WI38 (cell line): ENCODE measurements at regions not wholly inside any gene's neighbourhood (a gene's known extent, or its start where the extent isn't known, plus 50 kb on each side); places are given as distances from the start of the nearest gene placed in this dataset.

ENCODE experiments used
- H3K4me3 ChIP-seq: 2 replicates; pipeline ENCODE4 v1.5.1; 2011; ENCODE audit warnings: low read depth, mild to moderate bottlenecking, control low read depth, low read length
- TF ChIP-seq, protein P1 (sequence below): IDR thresholded peaks from 2 replicates; pipeline ENCODE4 v1.5.1; 2012; ENCODE audit warnings: low read depth, mild to moderate bottlenecking, control low read depth, low read length

DNA sequence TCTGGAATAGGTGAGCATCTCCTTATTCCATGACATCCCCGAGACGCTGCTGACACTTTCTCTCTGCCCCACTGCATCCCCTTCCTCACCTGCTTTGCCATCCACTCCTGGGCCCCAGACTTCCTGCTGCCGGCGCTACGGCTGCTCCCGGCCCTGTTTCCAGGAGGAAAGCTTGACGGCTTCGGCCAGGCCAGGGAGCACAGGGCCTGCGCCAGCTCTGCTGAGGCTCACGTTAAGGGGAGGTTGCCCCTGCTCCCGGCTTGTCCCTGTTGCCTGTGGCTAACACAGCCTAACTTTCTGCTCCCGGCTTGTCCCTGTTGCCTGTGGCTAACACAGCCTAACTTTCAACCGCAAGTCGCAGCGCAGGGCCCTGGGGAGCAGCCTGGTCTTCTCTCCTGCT is 177.3 kb upstream of the RGMA start:
- no peak overlapping the region for H3K4me3 ChIP-seq
- TF ChIP-seq, protein P1, sequence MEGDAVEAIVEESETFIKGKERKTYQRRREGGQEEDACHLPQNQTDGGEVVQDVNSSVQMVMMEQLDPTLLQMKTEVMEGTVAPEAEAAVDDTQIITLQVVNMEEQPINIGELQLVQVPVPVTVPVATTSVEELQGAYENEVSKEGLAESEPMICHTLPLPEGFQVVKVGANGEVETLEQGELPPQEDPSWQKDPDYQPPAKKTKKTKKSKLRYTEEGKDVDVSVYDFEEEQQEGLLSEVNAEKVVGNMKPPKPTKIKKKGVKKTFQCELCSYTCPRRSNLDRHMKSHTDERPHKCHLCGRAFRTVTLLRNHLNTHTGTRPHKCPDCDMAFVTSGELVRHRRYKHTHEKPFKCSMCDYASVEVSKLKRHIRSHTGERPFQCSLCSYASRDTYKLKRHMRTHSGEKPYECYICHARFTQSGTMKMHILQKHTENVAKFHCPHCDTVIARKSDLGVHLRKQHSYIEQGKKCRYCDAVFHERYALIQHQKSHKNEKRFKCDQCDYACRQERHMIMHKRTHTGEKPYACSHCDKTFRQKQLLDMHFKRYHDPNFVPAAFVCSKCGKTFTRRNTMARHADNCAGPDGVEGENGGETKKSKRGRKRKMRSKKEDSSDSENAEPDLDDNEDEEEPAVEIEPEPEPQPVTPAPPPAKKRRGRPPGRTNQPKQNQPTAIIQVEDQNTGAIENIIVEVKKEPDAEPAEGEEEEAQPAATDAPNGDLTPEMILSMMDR, result no peak

DNA sequence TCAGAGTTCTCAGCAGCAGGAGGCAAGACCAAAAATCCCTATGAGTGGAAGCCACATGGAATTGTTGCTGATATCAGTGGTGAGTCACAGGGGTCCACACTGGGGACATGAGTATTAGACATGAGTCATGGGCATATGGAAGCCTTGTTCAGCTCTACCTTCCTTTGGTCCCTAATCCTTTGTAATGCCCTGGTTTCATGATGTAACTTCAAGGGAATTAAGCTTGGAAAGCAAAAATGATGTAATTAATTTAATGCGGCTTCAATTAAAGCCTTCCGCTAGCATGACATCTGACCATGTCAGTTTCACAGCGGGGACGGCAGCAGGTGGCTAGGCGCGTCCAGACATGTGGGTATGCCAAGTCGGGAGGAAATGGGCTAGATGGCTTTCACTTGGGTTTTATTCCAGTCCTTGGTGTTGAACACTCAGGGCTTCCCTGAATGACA is 176.1 kb upstream of the RGMA start:
- TF ChIP-seq, protein P1, result no peak
- H3K4me3 ChIP-seq, result no peak overlapping the region

DNA sequence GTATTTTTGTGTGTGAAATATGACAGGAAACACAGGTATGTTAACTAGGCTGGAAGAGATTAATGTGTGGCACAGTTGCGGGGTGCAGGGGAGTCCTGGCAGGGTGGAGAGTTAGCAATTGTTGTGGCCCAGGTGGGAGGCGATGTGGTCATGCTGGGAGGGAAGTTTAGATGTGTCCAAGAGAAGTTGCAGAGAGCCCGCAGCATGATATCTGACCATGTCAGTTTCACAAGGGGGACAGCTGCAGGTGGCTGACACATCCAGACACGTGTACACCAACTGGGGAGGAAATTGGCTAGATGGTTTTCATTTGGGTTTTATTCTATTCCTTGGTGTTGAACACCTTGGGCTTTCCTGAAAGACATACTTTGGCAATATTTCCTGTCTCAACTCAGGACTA is 172.8 kb upstream of the RGMA start:
- TF ChIP-seq, protein P1, result no peak
- no peak overlapping the region for H3K4me3 ChIP-seq

DNA sequence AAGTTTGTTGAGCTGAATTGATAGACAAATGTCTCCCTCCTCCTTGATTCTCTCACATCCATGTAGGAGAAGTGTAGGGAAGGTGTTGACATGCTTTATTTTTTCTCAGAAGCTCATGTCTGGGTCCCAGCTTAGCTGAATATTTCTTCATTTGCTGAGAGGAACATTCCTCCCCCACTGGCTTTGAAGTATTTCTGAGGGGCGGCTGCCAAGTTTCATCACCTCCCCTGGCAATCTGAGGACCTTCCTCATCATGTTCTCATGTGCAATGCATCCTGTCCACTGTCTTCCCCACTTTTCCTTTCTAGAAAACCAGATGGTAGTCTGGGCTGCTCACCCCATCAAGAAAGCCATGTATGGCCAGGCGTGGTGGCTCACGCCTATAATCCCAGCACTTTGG is 168.9 kb upstream of the RGMA start:
- TF ChIP-seq, protein P1, result no peak
- no peak overlapping the region for H3K4me3 ChIP-seq

DNA sequence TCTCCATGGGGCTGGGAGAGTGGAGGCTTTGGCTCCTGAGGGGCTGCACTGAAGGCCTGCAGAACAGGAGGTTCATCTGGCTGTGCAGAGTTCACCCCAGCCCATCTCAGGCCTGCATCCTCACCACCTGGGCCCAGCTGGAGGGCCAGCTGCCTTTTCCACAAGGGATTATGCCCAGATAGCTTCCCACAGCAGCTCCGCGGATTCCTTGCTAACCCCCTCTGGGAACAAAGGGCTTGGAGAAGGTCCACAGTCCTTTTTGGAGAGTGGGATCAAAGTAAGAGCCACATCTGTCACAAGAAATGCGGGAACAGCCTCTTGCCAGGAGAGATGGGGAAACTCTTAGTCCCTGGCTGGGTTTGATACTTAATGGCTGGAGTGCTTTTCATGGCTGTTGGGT is 164.7 kb upstream of the RGMA start:
- TF ChIP-seq, protein P1, result no peak
- H3K4me3 ChIP-seq, result no peak overlapping the region

DNA sequence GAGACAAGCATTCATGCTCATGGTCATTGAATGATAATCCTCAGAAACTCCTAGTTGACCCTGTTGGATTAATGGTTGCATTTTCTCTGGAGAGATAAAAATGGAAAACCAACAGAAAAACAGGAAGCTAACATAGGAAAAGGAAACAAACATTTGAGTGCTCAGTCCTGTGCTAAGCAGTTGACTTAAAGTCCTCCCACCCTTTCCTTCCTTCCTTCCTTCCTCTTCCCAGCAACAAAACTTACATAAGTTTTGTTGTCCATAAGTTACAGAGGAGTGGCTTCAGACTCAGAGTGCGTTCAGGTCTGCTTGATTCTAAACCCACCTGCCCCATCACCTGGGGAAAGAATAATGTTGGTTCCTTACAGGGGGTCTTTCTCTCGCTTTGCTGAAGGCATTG is 163.8 kb upstream of the RGMA start:
- H3K4me3 ChIP-seq, result no peak overlapping the region
- TF ChIP-seq, protein P1, result no peak

DNA sequence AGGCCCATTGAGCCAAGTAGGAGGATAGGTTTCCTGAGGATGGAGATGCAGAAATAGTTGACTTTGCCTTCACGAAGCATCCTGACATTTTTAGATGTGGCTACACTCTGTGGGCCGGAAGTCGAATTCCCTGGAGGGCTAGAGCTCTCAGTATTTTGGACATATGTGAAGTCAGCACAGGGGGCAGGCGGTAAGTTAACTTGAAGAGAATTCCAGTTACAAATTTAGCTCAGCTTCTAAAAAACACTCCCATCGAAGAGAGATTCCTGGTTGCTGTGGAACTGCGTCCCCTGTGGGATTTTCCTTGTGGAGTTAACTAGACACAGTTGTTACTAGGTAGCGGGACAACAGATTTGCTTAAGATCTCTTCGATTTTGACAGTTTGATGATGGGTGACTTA is 161.9 kb upstream of the RGMA start:
- TF ChIP-seq, protein P1, result no peak
- H3K4me3 ChIP-seq, result no peak overlapping the region
